ENCODE measurements at regions not wholly inside any gene's neighbourhood (a gene's known extent, or its start where the extent isn't known, plus 50 kb on each side); places are given as distances from the start of the nearest gene placed in this dataset.

DNA sequence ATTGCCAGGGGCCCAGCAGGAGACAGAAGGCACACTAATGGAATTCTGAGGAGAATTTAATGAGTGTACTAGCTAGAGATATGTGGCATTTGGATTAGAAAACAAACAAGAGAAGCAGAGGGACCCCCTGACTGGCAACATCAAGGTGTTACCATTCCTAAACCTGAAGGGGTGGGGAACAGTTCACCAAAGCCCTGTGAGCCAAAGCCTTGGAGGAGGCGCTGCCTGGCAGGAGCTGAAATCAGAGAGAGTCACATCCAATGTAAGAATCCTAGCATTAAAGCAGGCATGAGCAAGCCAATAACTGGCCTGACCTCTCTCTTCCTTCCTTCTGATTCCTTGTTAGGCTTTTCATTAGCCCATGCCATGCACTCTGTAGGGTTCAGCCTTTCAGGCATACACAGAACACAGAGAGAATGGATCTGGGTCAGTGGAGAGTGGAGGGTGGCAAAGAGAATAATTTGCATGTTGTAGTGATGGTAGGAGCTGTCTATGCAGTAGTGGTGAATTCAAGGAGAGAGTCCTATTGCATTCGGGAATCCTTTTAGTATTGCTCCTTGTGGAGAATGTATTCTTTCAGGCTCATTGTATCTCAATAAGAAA lies 367.2 kb upstream of the MAN1A1 start:
- TF ChIP-seq, protein P1, sequence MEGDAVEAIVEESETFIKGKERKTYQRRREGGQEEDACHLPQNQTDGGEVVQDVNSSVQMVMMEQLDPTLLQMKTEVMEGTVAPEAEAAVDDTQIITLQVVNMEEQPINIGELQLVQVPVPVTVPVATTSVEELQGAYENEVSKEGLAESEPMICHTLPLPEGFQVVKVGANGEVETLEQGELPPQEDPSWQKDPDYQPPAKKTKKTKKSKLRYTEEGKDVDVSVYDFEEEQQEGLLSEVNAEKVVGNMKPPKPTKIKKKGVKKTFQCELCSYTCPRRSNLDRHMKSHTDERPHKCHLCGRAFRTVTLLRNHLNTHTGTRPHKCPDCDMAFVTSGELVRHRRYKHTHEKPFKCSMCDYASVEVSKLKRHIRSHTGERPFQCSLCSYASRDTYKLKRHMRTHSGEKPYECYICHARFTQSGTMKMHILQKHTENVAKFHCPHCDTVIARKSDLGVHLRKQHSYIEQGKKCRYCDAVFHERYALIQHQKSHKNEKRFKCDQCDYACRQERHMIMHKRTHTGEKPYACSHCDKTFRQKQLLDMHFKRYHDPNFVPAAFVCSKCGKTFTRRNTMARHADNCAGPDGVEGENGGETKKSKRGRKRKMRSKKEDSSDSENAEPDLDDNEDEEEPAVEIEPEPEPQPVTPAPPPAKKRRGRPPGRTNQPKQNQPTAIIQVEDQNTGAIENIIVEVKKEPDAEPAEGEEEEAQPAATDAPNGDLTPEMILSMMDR (IDR thresholded peaks at IDR 0.05), result no peak
- TF ChIP-seq POLR2A (IDR thresholded peaks at IDR 0.05), result no peak
- no peak for TF ChIP-seq EP300 (IDR thresholded peaks at IDR 0.05)

Data from tibial nerve (tissue), 4 donors.